ENCODE measurements at regions not wholly inside any gene's neighbourhood (a gene's known extent, or its start where the extent isn't known, plus 50 kb on each side); places are given as distances from the start of the nearest gene placed in this dataset.
"Not testable (repeated sequence)": the region's sequence is repeated elsewhere in the genome, so short reads cannot be mapped to it uniquely, and the experiment has no call there.

DNA sequence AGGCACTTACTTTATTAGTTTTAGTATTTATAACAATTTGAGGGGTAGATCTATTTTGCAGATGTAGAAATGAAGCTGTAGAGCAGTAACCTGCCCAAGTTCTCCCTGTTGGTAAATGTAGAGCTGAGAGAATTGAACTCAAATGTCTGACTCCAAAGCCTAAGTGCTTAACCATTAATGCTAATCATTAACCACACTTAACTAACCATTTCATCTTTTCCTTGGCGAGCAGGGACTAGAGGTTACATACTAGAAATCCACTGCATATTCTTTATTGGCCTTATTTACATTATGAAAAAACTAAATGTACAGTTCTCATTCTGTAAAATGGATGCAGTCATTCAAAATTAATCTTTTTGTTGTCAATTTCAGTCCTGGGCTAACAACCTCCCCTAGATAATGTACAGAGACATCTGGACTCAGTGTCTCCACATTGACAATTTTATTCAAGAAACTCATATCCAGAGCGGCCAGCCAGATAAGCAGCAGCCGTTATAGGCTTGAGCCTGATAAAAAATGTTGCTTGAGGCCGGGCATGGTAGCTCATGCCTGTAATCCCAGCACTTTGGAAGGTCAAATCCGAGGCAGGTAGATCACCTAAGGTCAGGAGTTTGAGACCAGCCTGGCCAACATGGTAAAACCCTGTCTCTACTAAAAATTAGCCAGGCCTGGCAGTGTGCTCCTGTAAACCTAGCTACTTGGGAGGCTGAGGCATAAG lies 76.7 kb upstream of the PICALM start:
- no peak for DNase-seq

DNA sequence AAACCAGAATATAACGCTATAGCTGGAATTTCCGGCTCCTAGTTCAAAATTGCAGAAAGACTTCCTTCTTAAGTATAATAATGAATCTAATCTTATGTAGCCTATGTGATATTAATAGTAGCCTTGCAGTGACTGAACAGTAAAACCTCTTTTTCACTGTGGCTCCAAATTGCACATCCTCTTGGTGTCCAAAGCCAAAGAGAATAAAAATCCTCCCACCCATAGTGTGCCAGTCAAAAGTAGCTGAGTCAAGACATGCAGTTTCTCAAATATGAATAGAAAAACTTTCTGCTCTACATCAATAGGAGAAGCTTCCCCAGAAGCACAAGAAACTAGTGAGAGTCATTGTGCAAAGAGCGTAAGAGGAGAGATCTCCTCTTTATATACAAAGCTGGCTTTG lies 76.0 kb upstream of the PICALM start:
- DNase-seq = no peak

DNA sequence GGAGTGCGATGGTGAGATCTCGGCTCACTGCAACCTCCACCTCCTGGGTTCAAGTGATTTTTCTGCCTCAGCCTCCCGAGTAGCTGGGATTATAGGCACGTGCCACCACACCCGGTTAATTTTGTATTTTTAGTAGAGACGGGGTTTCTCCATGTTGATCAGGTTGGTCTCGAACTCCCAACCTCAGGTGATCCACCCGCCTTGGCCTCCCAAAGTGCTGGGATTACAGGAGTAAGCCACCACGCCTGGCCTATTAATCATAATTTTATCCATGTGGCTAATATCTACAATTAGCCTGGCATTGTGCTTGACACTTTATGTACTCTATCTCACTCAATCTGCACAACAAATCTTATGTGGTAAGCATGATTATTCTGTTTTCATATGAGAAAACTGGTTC lies 75.2 kb upstream of the PICALM start:
- DNase-seq = not testable (repeated sequence)

DNA sequence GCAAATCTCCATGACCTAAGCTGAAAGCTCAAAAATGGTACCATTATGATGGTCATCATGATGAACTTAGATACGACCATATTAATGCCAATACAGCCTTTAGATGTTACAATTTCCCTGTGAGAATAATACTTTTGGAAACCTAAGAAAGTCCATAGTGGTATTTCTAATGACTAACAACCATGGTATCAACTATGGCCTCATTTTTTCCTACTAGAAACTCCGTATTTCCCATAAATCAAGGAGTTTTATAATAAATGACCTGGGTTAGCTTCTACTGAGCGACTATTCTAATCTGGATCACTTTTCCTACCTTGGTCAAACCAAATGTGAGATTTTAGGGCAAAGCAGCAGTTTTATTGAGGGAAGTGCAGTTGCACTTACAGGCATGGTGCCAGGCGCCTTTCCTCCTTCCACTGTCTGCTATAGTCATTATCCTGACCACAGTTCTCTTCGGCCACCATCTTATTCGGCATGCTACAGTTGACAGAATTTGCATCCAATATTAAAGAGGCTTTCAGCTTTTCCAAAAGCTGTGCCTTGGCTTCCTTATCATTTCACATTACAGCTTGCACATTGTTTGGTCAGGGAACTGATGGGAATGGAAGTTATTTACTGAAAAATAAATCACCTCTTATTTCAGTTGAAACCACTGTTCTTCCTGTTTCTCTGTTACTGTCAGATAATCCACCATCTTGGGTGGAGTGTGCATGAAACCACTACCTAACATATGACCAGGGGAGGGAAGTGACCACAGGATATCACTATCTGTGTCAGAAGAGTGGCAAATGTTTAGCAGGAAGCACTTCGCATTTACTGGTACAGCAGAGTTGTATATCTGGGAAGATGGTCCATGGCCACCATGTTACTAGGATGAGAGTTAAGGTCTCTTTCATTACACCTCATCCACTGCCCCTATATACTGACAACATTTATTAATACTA lies 74.5 kb upstream of the PICALM start:
- no peak for DNase-seq

DNA sequence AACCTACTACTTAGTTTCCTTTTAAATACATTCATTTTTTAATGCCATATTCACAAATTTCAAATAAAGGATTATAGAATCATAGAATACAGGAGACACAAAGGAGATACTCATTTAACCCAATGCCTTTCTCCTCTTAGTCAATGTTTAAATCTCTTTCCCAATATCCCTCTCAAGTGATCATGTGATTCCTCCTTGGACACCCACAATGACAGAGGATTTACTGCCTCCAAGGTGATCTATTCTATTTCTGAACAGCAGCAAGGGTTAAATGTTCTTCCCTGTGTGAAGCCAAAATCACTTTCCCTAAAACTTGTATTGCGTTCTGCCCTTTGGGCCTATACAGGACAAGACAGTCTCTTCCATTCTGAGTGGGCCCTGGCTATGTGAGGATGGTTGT lies 73.3 kb upstream of the PICALM start:
- no peak for DNase-seq

DNA sequence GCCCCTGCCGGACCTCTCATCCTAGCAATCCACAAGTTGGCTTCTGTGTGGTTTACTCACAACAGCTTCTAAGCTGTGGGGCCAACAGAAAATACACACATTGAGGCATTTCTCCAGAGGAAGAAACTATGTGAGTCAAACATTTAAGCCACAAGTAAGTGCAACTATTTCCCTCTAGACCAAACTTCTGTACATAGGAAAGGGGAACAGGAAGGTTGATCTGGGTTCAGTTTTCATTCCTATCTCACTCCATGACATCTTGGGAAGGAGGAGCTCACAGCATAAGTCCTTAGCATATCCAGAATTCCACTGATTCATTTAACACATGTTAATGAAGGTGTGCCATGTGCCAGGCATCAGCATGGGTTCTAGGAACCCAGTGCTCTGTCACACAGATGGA lies 72.8 kb upstream of the PICALM start:
- DNase-seq = no peak

DNA sequence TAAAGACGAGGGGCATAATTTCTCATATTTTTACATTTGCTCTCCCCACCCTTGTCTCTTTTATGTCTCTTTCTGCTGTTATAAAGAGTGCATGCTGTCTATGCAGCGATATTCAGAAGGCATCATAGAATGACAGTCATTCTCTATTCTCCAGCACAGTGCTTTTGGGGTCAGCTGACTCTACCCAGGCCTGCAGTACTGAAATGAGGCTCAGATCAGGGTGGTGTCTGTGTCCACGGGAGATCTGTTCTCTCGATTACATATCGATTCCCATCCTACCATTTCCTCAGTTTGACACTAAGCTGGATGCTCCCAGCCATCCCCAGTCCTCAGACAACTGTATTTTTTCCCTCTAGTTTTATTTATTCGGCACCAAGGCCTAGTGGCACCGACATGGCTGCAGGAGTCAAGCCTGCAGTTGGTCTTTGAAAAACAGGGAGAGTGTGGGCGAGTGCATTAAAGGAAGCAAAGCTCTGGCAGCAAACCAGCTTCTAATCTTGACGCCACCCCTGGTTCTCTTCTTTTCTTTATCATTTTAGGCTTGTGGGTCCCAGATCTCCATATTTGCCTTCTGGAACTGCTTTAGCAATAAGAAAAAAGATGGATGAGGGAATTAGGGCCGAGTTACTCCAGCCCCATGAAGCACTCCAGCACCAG lies 71.6 kb upstream of the PICALM start:
- DNase-seq = no peak

DNA sequence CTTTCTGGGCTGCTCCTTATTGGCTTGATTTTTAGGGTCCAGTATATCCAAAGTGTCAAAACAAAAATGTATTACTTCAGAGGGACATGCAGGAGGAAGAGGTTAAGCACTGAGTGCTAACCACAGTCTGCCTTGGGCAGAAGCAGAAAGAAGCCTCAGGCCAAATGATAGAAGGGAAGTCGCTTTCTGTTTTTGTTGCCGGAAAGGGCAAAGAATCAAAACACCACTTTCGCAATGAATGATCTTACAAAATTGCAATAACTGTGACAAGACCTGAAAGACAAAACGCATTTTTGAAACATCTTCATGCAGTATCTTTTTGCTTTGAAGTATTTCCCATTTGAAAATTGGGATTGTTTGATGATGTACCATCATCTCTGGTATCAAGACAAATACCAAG lies 70.1 kb upstream of the PICALM start:
- no peak for DNase-seq

DNA sequence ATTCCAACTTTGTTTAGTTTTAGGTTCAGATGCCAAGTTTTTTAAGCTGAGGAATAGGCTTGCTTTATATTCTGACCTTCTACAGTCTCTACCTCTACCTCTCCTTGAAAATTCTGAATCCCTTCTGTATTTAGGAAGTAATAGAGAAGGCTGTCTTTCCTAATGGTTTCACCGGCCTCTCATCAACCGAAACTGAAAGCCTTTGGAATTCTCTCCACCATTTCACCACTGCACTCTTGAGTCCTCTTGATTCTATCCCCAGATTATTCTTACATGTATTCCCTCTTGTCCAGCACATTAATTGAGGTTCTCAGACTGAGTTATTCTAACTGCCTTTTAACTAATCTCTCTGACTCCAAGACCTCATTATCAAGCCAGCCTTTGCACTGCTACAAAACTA lies 67.7 kb upstream of the PICALM start:
- DNase-seq = no peak

DNA sequence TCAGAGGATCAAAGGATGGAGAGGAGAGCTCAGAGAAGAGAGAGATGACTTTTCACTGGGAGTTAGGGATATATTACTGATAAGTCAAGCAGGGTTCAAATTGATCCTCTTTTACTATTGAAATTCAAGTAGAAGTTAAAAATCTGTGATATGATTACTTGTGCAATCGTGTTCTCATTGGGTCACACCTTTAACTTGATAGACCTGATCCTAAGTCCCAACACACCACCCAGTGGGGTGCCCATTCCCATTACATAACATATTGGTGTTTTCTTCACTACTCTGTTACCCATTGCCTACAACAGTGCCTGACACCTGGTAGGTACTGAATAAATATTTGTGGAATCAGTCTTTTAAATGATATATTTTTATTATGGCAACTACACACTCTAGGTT lies 66.4 kb upstream of the PICALM start:
- no peak for DNase-seq

DNA sequence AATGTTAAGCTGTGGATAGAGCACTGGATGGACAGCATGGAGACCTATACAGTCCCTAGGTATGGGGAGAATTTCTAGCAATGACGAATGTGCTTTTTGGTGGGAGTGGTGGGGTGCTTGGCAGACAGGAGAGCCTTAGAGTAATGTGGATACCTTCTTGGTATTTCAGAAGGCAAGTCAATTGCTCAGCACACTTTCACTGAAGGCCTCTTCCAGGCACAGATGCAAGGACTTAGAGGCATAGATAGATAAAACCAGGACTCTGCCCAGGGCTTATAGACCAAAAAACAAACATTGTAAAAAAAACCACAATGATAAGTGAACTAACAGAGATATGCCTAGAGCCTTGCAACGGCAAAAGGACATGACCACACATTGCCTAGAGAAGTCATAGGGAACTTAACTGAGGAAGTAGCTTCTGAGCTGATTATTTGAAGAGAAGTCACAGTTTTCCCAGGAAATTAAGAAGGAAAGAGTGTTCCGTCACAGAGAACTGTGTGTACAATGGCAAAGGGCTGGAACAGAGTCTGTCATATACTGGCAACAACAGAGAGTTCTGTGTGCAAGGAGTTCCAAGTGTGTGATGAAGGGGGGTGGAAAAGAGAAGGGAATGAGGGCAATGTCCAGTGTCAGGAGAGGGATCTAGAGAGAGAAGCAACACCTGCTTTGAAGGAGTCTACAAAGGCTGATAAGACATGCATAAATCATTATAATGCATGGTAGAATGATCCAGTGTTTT lies 65.9 kb upstream of the PICALM start:
- DNase-seq = no peak

DNA sequence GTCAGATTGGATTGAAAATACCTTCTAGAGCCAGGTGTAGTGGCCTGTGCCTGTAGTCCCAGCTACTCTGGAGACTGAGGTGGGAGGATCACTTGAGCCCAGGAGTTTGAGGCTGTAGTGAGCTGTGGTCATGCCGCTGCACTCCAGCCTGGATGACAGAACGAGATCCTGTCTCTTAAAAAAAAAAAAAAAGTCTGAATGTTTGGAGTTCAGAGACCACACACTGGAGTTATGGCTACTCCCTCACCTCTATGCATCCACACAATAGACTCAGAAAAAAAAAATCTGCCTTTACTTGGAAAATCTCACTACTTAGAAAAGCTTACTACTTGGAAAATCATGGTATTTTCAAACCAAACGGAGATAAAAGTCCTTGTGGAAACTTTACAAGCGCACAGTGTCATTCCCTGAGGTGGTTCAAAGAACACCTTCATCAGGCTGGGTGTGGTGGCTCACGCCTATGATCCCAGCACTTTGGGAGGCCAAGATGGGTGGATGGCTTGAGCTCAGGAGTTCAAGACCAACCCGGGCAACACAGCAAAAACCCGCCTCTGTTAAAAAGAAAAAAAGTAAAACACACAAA lies 63.9 kb upstream of the PICALM start:
- no peak for DNase-seq

DNA sequence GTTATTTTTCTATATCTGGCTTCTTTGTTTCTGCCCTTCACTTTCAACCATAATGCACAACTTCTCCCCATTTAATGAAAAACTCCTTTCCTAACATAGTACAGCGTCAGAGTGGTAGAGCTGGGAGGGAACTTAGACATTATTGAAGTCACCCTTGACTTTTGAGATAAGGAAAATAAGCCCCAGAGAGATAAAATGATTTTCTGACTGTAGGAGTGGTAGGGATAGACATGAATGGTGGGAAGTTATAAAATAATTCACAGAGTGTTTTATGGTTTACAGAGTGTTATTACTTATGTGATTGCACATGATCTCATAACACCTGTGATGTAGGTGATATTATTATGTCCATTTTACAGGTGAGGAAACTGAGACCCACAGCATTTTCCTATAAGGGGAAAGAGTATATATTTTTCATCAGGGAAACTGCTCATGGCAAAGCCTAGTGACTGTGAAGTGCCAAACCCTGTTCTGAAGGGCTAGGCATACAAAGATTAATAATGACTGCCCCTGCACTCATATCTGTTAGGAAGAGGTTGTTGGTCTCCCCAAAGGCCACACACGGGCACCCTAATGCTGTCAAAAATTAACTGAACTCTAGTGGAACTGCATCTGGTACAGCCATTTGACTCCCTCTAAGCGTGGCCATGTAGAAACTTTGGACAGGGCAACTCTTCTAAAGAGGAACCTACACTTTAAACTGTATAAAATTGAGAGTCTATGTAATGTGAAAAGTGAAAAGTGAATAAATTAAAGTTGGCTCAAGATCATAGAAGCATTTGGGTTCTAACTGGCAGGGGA lies 61.1 kb upstream of the PICALM start:
- no peak for DNase-seq

DNA sequence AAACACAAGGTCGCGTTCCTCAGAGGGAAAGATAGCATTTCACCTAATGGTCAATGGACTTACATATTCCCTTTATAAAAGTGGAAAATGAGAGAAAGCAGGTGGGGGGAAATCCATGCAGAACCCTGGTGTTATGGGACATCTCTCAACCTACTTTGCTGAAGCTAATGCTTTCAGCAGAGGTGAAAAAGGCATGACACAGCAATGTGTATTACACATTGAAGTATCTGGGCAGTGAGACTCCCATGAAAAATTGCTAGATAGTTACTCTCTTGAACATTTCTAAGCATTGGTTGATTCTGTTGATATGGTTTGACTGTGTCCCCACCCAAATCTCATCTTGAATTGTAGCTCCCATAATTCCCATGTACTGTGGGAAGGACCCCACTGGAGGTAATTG lies 60.0 kb upstream of the PICALM start:
- DNase-seq = no peak

DNA sequence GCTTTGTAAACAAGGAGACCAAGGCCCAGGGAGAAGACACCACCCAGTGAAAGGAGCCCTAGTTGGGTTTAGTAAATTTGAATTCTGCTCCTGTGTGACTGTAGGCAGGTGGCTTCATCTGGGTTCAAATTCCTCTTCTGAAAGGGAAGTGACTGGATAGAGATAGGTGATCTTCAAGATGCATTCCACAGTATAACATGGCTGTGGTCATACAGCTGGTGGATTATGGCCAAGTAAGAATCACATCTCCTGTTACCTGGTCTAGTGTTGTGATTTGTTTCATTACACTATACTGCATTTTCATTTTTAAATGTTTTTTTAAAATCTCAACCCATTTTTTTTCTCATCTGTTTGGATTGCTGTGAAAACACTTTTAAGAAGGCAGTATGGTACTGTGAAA lies 58.0 kb upstream of the PICALM start:
- no peak for DNase-seq

DNA sequence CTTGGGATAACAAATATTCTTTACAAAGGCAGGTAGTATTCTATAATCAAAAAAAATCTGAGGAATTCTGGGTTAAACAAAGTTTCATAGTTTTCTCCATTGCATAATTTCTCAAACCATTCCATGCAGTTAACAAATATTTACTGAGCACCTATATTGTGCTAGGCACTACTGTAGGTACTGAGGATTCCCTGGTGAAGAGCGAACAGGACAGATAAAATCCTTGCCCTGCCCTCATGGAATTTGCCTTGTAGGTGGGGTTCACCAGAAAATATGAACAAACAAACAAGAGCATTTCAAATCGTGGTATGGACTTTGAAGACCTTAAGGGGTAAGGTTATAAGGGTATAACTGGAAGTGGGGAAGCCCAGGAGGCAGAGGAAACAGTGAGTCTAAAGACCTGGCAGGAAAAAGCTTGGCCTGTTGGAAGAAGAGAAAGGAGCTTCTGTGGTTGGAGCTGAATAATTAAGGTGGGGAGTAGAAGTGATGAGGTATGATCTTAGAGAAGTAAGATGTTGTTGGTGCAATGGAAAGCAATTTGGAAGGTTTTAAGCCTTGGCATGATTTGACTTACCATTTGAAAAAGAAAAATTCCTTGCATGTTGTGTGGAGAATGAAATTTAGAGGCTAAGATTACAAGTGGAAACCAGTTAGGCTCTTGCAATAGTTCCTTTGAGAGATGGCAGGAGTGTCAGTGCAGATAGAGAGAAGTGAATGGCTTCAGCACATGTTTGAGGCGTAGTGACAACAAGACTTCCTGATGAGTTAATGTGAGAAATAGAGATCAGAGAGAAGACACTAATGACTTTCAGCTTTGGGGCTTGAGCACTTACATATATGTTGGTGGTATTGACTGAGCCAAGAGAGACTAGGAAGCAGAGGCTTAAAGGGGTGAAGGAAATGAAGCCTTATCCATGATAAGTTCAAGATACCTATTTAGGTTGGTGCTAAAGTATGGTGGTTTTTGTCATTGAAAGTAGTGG lies 55.7 kb upstream of the PICALM start:
- DNase-seq = no peak

DNA sequence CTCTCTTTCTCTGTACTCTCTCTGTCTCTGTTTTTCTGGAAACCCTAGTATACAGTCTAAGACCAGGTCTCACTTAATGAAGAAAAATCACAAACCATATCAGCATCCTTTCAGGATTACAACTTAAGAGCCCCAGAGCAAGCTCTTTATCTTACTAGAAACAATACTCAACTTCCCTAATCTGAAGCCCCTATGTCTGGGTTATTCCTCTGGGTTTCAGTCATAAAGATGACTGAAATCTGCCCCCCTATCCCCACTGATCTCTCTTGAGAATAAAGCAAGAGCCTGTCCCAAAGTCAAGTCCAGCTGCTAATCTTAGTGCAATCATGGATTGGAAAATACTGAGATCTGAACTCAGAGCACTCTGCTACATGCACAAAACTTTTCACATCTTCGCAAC lies 53.9 kb upstream of the PICALM start:
- DNase-seq = no peak

DNA sequence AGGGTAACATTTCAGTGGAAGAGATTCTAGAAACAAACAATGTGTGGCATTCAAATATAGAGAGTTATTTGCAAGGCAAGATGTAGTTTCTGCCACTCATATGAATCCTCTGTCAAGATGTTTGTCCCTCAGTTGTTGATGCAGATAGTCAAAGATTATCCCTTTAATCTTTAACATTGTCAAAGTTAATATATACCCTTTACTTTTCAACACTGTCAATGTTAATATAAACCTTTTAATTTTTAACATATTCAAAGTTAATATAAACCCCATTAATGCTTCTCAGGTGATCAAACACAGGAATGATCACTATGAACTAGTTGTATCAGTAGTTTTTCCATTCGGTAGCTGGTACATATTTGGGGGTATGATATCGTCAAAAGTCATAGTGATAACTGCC lies 51.9 kb upstream of the PICALM start:
- no peak for DNase-seq

DNA sequence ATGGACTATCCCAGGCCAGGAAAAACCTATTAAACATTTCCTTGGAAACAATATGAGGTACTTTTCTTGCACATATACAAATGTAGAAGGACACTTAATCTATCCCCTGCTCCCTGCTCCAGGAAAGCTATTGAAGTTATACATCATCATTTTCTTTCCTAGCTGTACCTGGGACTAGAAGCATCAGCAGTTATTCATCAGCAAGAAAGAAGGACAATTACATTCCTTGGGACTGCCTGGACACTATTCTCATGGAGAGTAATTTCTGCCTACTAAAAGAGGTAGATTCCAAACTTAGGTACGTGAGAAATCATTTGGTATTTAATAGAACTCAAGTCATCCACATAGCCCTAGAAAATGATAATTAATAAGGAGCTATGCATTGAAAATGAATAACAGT lies 51.0 kb upstream of the PICALM start:
- no peak for DNase-seq

DNA sequence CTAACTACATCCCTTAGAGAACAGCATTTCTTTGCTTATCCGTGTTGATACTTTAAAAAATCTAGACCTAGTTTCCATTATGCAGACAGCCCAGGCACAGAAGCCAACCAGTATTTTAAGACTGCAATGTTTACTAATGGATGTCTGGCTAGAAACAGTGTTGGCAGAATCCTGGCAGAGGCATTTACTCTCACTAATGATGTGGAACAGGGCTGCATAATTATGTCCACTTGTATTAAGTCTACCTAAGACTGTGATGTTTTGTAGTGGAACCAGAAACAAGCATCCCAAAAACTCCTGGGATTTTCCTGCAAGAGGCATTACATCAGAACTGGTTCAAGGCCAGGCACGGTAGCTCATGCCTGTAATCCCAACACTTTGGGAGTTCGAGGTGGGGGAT lies 50.2 kb upstream of the PICALM start:
- DNase-seq = no peak

All from islet precursor cell (in vitro differentiated cells).